ENCODE measurements at regions not wholly inside any gene's neighbourhood (a gene's known extent, or its start where the extent isn't known, plus 50 kb on each side); places are given as distances from the start of the nearest gene placed in this dataset.

DNA sequence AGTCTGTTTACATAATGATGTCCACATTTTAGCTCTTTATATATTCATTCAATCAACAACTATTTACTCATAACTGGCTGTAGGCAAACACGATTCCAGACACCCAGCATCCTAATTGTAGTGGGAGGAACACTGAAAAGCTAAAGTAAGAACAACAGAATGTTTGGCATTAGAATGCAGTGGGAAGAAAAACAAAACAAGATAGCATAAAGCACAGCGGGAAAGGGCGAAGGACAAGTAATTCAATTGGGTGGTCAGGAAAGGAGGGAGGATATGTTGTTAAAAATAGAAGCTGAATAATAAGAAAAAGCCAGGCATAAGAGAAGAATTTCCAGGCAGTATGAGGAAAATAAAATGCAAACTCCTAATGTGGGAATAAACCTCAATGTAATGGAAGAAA lies 189.5 kb upstream of the FAT4 start:
- CTCF ChIA-PET (ENCODE audit: partially characterized antibody) = interaction anchor here (0.7 kb wide), 1 partner anchor 791 kb away, joined by 3 read pairs; no protein-coding TSS in a partner anchor
- Histone ChIP-seq H3K4me2 (ENCODE audit: insufficient read depth in 1 of 2, low read depth in 2 of 2, low read length in 2 of 2) (peak overlapping the region; percentile 18 to 27; a peak in 2 of 4 replicates), H3K23me2 (ENCODE audit: low read depth, low read length) (no peaks in the 10 kb centered on the region; the same call in 1 of the 2 replicates), H2AFZ (ENCODE audit: low read length) (peak overlapping the region; percentile 94; the same call in 1 of the 2 replicates), H3K4me1 (replicated peaks in 1 of 4; ENCODE audit: control insufficient read depth in 3 of 4, insufficient read depth in 4 of 4, low read length in 3 of 4) (peaks cover 0 to 10% (median 4%) of the 10 kb centered on the region in 4 experiments; a peak in 4 of 7 replicates), H3K23ac (ENCODE audit: insufficient read length) (no peak overlapping the region), H4K20me1 (replicated peaks in 1 of 2; ENCODE audit: control insufficient read depth in 1 of 2, insufficient read depth in 2 of 2, low read length in 2 of 2) (no peaks in the 10 kb centered on the region), H2BK120ac (replicated peaks; ENCODE audit: low read depth, low read length) (no peak overlapping the region), H3K27me3 (replicated peaks in 1 of 4; ENCODE audit: control insufficient read depth in 3 of 4, extremely low read depth in 1 of 4, insufficient read depth in 3 of 4, low read length in 3 of 4) (no peaks in the 10 kb centered on the region), H2BK20ac (ENCODE audit: low read length) (no peak overlapping the region), H3K18ac (ENCODE audit: extremely low read depth, low read length) (no peak overlapping the region), H3K79me2 (ENCODE audit: control insufficient read depth in 1 of 2, insufficient read depth in 2 of 2, low read length in 2 of 2) (no peaks in the 10 kb centered on the region), H3K27ac (ENCODE audit: low read depth, low read length) (no peak overlapping the region), H2AK5ac (ENCODE audit: low read depth, low read length) (no peak overlapping the region), H4K5ac (ENCODE audit: insufficient read length, low read depth, low read length) (no peak overlapping the region), H4K8ac (ENCODE audit: extremely low read depth, insufficient read depth, low read length) (no peak overlapping the region), H3K56ac (replicated peaks; ENCODE audit: insufficient read length, low read depth, low read length) (no peak overlapping the region), H3K9me3 (ENCODE audit: insufficient read depth in 2 of 2, low read depth in 1 of 2, low read length in 1 of 2) (no peaks in the 10 kb centered on the region), H2BK5ac (ENCODE audit: low read depth, low read length) (no peak overlapping the region), H2BK12ac (ENCODE audit: low read depth, low read length) (no peak overlapping the region), H2BK15ac (ENCODE audit: low read length) (no peak overlapping the region), H3K4me3 (ENCODE audit: extremely low read depth in 1 of 4, insufficient read depth in 2 of 4, low read depth in 3 of 4, low read length in 4 of 4) (peak overlapping the region in 1 of 4 experiments; percentile 16; a peak in 1 of 8 replicates), H4K91ac (replicated peaks; ENCODE audit: insufficient read length, low read length) (no peak overlapping the region), H3K9ac (replicated peaks in 1 of 4; ENCODE audit: extremely low read depth in 1 of 4, low read depth in 3 of 4, low read length in 3 of 4) (no peak overlapping the region), H3K4ac (replicated peaks; ENCODE audit: insufficient read length, low read depth, low read length) (no peak overlapping the region), H3K79me1 (ENCODE audit: low read depth, low read length) (no peaks in the 10 kb centered on the region), H3K14ac (ENCODE audit: insufficient read length) (no peak overlapping the region), H3K36me3 (ENCODE audit: control insufficient read depth in 2 of 4, insufficient read depth in 4 of 4, low read length in 3 of 4) (no peaks in the 10 kb centered on the region)
- POLR2A ChIA-PET (ENCODE audit: partially characterized antibody) = no interaction called here
- no peak for DNase-seq (ENCODE audit: low read depth in 1 of 2, low spot score in 2 of 2)
- no peak for FAIRE-seq
- WGBS, 2 experiments (ENCODE audit: extremely low coverage in 1 of 2, insufficient coverage in 1 of 2, insufficient read length in 1 of 2, insufficient replicate concordance in 2 of 2, low coverage in 1 of 2, low lambda C conversion rate in 2 of 2, missing lambda C conversion rate in 1 of 2) = 37% methylated on average over 3 of the region's 3 CpGs; no CpG with 5 or more reads in 1 of the 2 experiments

Data from H1 (cell line).